ENCODE measurements at regions not wholly inside any gene's neighbourhood (a gene's known extent, or its start where the extent isn't known, plus 50 kb on each side); places are given as distances from the start of the nearest gene placed in this dataset.

GRCh38 chrX:93319609-93320008, 353.8 kb downstream of the NAP1L3 start:
- H3K4me3 ChIP-seq (ENCODE audit: low read depth, low read length), result no peak overlapping the region
- TF ChIP-seq CTCF (IDR thresholded peaks at IDR 0.05; ENCODE audit: low read depth, low read length), result no peak

Data from WI38 (cell line).